K562 (cell line): ENCODE measurements at regions not wholly inside any gene's neighbourhood (a gene's known extent, or its start where the extent isn't known, plus 50 kb on each side); places are given as distances from the start of the nearest gene placed in this dataset.

Source experiments
- ATAC-seq: fragments of 200-7000 bp; cut with Tn5 transposase; 3 replicates; pipeline ENCODE4 v1.9.1; 2020; ENCODE audit warnings: moderate library complexity
- BruUV-seq: library from RNA; stranded (reverse); fragments of 400-500 nt; replicated peaks from 2 replicates; lab custom pipeline; 2021; lab: Mats Ljungman, UMichigan
- CTCF ChIA-PET: fragments of 300-600 bp; formaldehyde crosslinking; extraction: SDS; loops from one replicate; lab custom pipeline; 2021; ENCODE audit warnings: low intra/inter-chr PET ratio; lab: Yijun Ruan, JAX
- POLR2A ChIA-PET: fragments of 300-600, 350-650 bp; sonication (Branson Sonifier 250); formaldehyde crosslinking; extraction: SDS; loops from one replicate; lab custom pipeline; 2021; ENCODE audit warnings: antibody characterized with exemption, inconsistent platforms; lab: Yijun Ruan, JAX
- DNase-seq, 4 experiments: peaks; one replicate each; pipeline versions ENCODE4 v3.0.0 to v3.0.0-alpha.2; 2011 to 2018; ENCODE audit warnings: low spot score in 3 of 4, mixed read lengths in 3 of 4; ENCODE audit errors: extremely low read depth in 1 of 4
- FAIRE-seq: peaks from 2 replicates; lab custom pipeline; 2011; peaks lifted over from hg19 to GRCh38; lab: Jason Lieb, UNC
- H2AFZ ChIP-seq: 2 replicates; pipeline ENCODE4 v1.6.0; 2011; ENCODE audit warnings: low read depth, low read length, control low read depth, inconsistent platforms
- H3K27ac ChIP-seq: fragments of 200-600 bp; 3 replicates; pipeline ENCODE4 v1.8.0; 2011; ENCODE audit warnings: low read depth, mild to moderate bottlenecking, control low read depth, inconsistent platforms, low read length, moderate library complexity, mixed read lengths; ENCODE audit errors: extremely low read depth
- H3K27me3 ChIP-seq, 2 experiments: fragments of 300-600 bp in 1 of 2; 2 replicates in 1 of 2; 3 replicates in 1 of 2; pipeline versions ENCODE4 v1.6.0 to v1.8.0; 2011; ENCODE audit warnings: inconsistent platforms in 2 of 2, low read length in 2 of 2, mild to moderate bottlenecking in 1 of 2, mixed read lengths in 1 of 2, moderate library complexity in 1 of 2; ENCODE audit not compliant: control insufficient read depth in 2 of 2, insufficient read depth in 2 of 2
- H3K36me3 ChIP-seq: fragments of 300-600 bp; 3 replicates; pipeline ENCODE4 v1.8.0; 2011; ENCODE audit warnings: mild to moderate bottlenecking, low read length, inconsistent platforms; ENCODE audit not compliant: control insufficient read depth, insufficient read depth
- H3K4me1 ChIP-seq, 2 experiments: fragments of 200-600 bp in 1 of 2; replicated peaks in 1 of 2; 2 replicates in 1 of 2; 3 replicates in 1 of 2; pipeline versions ENCODE4 v1.5.1 to v1.8.0; 2011; ENCODE audit warnings: inconsistent platforms in 2 of 2, low read length in 2 of 2, mild to moderate bottlenecking in 1 of 2, mixed read lengths in 1 of 2, moderate library complexity in 1 of 2; ENCODE audit not compliant: control insufficient read depth in 2 of 2, insufficient read depth in 2 of 2
- H3K4me2 ChIP-seq: 2 replicates; pipeline ENCODE4 v1.6.1; 2011; ENCODE audit warnings: low read length, control low read depth, inconsistent platforms, mixed read lengths; ENCODE audit not compliant: insufficient read depth
- H3K4me3 ChIP-seq: fragments of 200-600 bp; sonication (generic), shearing (Covaris generic); 2 replicates; pipeline ENCODE4 v1.5.1; 2016; ENCODE audit warnings: control low read depth, inconsistent platforms
- H3K79me2 ChIP-seq: fragments of 200-600 bp; 3 replicates; pipeline ENCODE4 v1.8.0; 2011; ENCODE audit warnings: low read length, inconsistent platforms; ENCODE audit not compliant: control insufficient read depth, insufficient read depth
- H3K9ac ChIP-seq, 2 experiments: 2 replicates each; pipeline versions ENCODE4 v1.6.0 to v1.6.1; 2011; ENCODE audit warnings: low read depth in 2 of 2, low read length in 2 of 2, control low read depth in 1 of 2, inconsistent platforms in 1 of 2, mild to moderate bottlenecking in 1 of 2, mixed read lengths in 1 of 2; ENCODE audit not compliant: insufficient read depth in 1 of 2
- H3K9me1 ChIP-seq: one replicate; pipeline ENCODE4 v1.6.0; 2011; ENCODE audit warnings: inconsistent platforms, mild to moderate bottlenecking, low read length, moderate library complexity; ENCODE audit not compliant: control insufficient read depth, insufficient read depth
- H3K9me3 ChIP-seq: replicated peaks from 2 replicates; pipeline ENCODE4 v1.5.1; 2011; ENCODE audit warnings: low read depth, low read length, inconsistent platforms; ENCODE audit not compliant: control insufficient read depth, insufficient read depth
- H4K20me1 ChIP-seq: replicated peaks from 2 replicates; pipeline ENCODE4 v1.6.1; 2011; ENCODE audit warnings: low read length, inconsistent platforms, mixed read lengths; ENCODE audit not compliant: control insufficient read depth, insufficient read depth
- FOXA3 ChIP-seq, 2 experiments: fragments of 450-650 bp in 1 of 2; sonication (generic) in 1 of 2; formaldehyde crosslinking; IDR thresholded peaks in 1 of 2; conservative IDR thresholded peaks in 1 of 2; 2 replicates each; pipeline versions ENCODE4 v1.4.0 to v1.8.0; 2020 to 2022; ENCODE audit warnings: mild to moderate bottlenecking in 2 of 2, missing genetic modification reagents in 1 of 2
- KAT8 ChIP-seq: fragments of 450-650 bp; IDR thresholded peaks from 2 replicates; pipeline ENCODE4 v1.6.1; 2016; ENCODE audit warnings: low read depth, mild to moderate bottlenecking
- MCM3 ChIP-seq: fragments of 450-650 bp; IDR thresholded peaks from 2 replicates; pipeline ENCODE4 v1.6.1; 2016
- RREB1 ChIP-seq: fragments of 250-450 bp; sonication (Bioruptor Pico); IDR thresholded peaks from 2 replicates; pipeline ENCODE4 v1.4.0; 2020
- SP1 ChIP-seq: sonication (generic); formaldehyde crosslinking; IDR thresholded peaks from 2 replicates; pipeline ENCODE4 v1.8.1; 2022; ENCODE audit warnings: mild to moderate bottlenecking, missing genetic modification reagents
- ZNF274 ChIP-seq: IDR thresholded peaks from 2 replicates; pipeline ENCODE4 v1.6.1; 2011; ENCODE audit warnings: low read depth, mild to moderate bottlenecking, low read length, moderate library complexity, borderline replicate concordance
- ZNF551 ChIP-seq: fragments of 250-450 bp; sonication (Bioruptor Pico); IDR thresholded peaks from 2 replicates; pipeline ENCODE4 v1.5.0; 2021; ENCODE audit warnings: mild to moderate bottlenecking, moderate library complexity
- WGBS: fragments of 100-300 bp; shearing (Covaris generic); methylation state at CpG from one replicate; pipeline ENCODE4 v1.1.6; 2016; ENCODE audit warnings: low coverage, mixed read lengths; ENCODE audit not compliant: insufficient coverage; ENCODE audit errors: missing lambda C conversion rate; 5-methylcytosine and 5-hydroxymethylcytosine counted together
- in situ Hi-C: fragments of 300-500 bp; cut with MboI; formaldehyde crosslinking; loops from 4 replicates; pipeline ENCODE4 v1.15.0; 2018; ENCODE audit warnings: inconsistent platforms, mixed read lengths
- intact Hi-C: fragments of 100-400 bp; cut with micrococcal nuclease; formaldehyde crosslinking; loops from 2 replicates; pipeline ENCODE4 v1.14.2; 2022
- TF ChIP-seq, protein P1 (sequence below): fragments of 450-650 bp; formaldehyde crosslinking; IDR thresholded peaks from 2 replicates; pipeline ENCODE4 v1.4.0; 2020; ENCODE audit warnings: mild to moderate bottlenecking, mixed read lengths

DNA sequence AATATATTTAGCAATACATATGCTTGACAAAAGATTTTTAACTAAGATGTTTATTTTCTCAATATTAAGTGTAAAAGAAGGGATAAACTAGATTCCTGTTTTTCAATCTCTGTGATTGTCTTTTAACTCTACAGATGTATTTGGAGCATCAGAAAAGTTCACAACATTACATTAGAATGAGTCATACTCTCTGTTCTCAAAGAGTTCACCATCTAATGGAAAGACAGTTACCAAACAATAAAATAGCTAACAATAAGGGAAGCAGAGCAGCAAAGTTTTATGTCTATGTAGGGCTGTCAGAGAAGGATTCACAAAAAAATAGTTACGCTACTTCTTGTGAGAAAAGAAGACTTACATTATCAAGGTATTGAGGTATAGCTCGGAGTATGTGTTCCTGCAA is 109.2 kb upstream of the MAP2 start:
- Histone ChIP-seq H4K20me1 (no peaks in the 10 kb centered on the region), H3K9ac (no peak overlapping the region), H2AFZ (no peak overlapping the region), H3K79me2 (no peaks in the 10 kb centered on the region), H3K9me3 (no peaks in the 10 kb centered on the region), H3K27ac (no peak overlapping the region), H3K9me1 (no peaks in the 10 kb centered on the region), H3K36me3 (no peaks in the 10 kb centered on the region), H3K4me1 (no peaks in the 10 kb centered on the region), H3K4me3 (no peak overlapping the region), H3K27me3 (no peaks in the 10 kb centered on the region), H3K4me2 (no peak overlapping the region)
- ChIA-PET POLR2A (interaction anchor here (0.6 kb wide), 1 partner anchor 1085 kb away, joined by 3 read pairs; no protein-coding TSS in a partner anchor), CTCF (no interaction called here)
- 3% methylated on average over 2 of the region's 2 CpGs for WGBS
- no TSS peak for BruUV-seq
- in situ Hi-C loops (no loop called here), intact Hi-C loops (no loop called here)
- TF ChIP-seq ZNF551 (CRISPR knock-in tag) (no peak), KAT8 (no peak)
- DNase-seq = no peak
- no peak for FAIRE-seq
- no peak for ATAC-seq

DNA sequence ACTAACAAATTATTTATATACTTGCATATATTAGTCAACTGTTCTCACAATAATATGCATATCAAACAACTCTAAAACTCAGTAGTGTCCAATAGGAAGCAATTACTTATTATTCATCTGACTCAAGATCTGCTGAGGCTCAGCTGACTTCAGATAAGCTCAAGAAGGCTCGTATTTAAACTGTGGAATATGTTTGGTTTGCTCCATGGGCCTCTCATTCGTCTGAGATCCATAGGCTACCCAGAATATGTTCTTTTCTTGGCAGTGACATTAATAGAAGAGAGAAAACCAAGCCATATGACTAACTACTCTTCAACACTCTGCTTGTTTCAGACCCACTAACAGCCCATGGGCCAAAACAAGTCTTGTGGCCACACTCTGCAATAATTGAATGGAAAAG is 107.7 kb upstream of the MAP2 start:
- no peak overlapping the region for H3K27ac ChIP-seq
- no TSS peak for BruUV-seq
- CTCF ChIA-PET = no interaction called here
- ATAC-seq = no peak
- 0% methylated on average over 2 of the region's 2 CpGs for WGBS
- no peak overlapping the region for H3K4me3 ChIP-seq
- H2AFZ ChIP-seq = no peak overlapping the region
- no peak overlapping the region for H3K4me2 ChIP-seq
- no peak for FAIRE-seq
- H3K9me3 ChIP-seq = no peaks in the 10 kb centered on the region
- no peak for DNase-seq
- in situ Hi-C loops (no loop called here), intact Hi-C loops (no loop called here)
- H3K36me3 ChIP-seq = no peaks in the 10 kb centered on the region
- no peaks in the 10 kb centered on the region for H4K20me1 ChIP-seq
- no peaks in the 10 kb centered on the region for H3K79me2 ChIP-seq
- no peak overlapping the region for H3K9ac ChIP-seq
- H3K4me1 ChIP-seq = no peaks in the 10 kb centered on the region
- H3K9me1 ChIP-seq = no peaks in the 10 kb centered on the region
- POLR2A ChIA-PET = no interaction called here
- no peaks in the 10 kb centered on the region for H3K27me3 ChIP-seq
- TF ChIP-seq, protein P1, sequence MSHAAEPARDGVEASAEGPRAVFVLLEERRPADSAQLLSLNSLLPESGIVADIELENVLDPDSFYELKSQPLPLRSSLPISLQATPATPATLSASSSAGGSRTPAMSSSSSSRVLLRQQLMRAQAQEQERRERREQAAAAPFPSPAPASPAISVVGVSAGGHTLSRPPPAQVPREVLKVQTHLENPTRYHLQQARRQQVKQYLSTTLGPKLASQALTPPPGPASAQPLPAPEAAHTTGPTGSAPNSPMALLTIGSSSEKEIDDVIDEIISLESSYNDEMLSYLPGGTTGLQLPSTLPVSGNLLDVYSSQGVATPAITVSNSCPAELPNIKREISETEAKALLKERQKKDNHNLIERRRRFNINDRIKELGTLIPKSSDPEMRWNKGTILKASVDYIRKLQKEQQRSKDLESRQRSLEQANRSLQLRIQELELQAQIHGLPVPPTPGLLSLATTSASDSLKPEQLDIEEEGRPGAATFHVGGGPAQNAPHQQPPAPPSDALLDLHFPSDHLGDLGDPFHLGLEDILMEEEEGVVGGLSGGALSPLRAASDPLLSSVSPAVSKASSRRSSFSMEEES (CRISPR knock-in tag) = no peak
- TF ChIP-seq FOXA3 (CRISPR knock-in tag; conservative IDR thresholded peaks at IDR 0.05 in 1 of 2, IDR thresholded peaks at IDR 0.05 in 1 of 2) (no peak), MCM3 (no peak), SP1 (CRISPR knock-in tag) (no peak), RREB1 (CRISPR knock-in tag) (no peak), ZNF274 (no peak)
